ENCODE measurements at regions not wholly inside any gene's neighbourhood (a gene's known extent, or its start where the extent isn't known, plus 50 kb on each side); places are given as distances from the start of the nearest gene placed in this dataset.
"Not testable (repeated sequence)": the region's sequence is repeated elsewhere in the genome, so short reads cannot be mapped to it uniquely, and the experiment has no call there.

- no peak for DNase-seq
These were observed 264.9 kb downstream of the TLE1 start for GRCh38 chr9:81424431-81424830.

GRCh38 chr9:81423589-81424326, 265.6 kb downstream of the TLE1 start:
- no peak for DNase-seq

GRCh38 chr9:81421090-81421489, 268.3 kb downstream of the TLE1 start:
- DNase-seq = not testable (repeated sequence)

GRCh38 chr9:81420024-81420423, 269.3 kb downstream of the TLE1 start:
- DNase-seq = no peak

- no peak for DNase-seq
These were observed 271.4 kb downstream of the TLE1 start for GRCh38 chr9:81417941-81418340.

- DNase-seq = no peak
These were observed 272.1 kb downstream of the TLE1 start for GRCh38 chr9:81417299-81417675.

- no peak for DNase-seq
These were observed 272.7 kb downstream of the TLE1 start for GRCh38 chr9:81416476-81417298.

GRCh38 chr9:81414836-81415235, 274.5 kb downstream of the TLE1 start:
- no peak for DNase-seq

GRCh38 chr9:81411961-81412360, 277.4 kb downstream of the TLE1 start:
- DNase-seq = no peak

GRCh38 chr9:81410201-81410600, 279.1 kb downstream of the TLE1 start:
- no peak for DNase-seq

GRCh38 chr9:81408951-81409350, 280.4 kb downstream of the TLE1 start:
- no peak for DNase-seq

- DNase-seq = no peak
These were observed 284.3 kb downstream of the TLE1 start for GRCh38 chr9:81404931-81405598.

- DNase-seq = no peak
These were observed 291.6 kb downstream of the TLE1 start for GRCh38 chr9:81397481-81398381.

GRCh38 chr9:81396528-81396927, 292.8 kb downstream of the TLE1 start:
- no peak for DNase-seq

- DNase-seq = no peak
These were observed 293.7 kb downstream of the TLE1 start for GRCh38 chr9:81395676-81396054.

- DNase-seq = no peak
These were observed 294.3 kb downstream of the TLE1 start for GRCh38 chr9:81394881-81395675.

GRCh38 chr9:81393985-81394811, 295.1 kb downstream of the TLE1 start:
- no peak for DNase-seq

- no peak for DNase-seq
These were observed 297.9 kb downstream of the TLE1 start for GRCh38 chr9:81391457-81391825.

GRCh38 chr9:81390792-81391456, 298.4 kb downstream of the TLE1 start:
- no peak for DNase-seq

- DNase-seq = no peak
These were observed 299.8 kb downstream of the TLE1 start for GRCh38 chr9:81389569-81389993.
